NCI-H510A (cell line): ENCODE measurements at regions not wholly inside any gene's neighbourhood (a gene's known extent, or its start where the extent isn't known, plus 50 kb on each side); places are given as distances from the start of the nearest gene placed in this dataset.

Experiments
- DNase-seq: peaks from one replicate; lab custom pipeline; 2025; lab: John Stamatoyannopoulos, UW

- no peak for DNase-seq
Observed at GRCh38 chr4:89363786-89364185, 56.2 kb upstream of the GPRIN3 start.

GRCh38 chr4:89358935-89359638 is 51.5 kb upstream of the GPRIN3 start:
- no peak for DNase-seq

DNA sequence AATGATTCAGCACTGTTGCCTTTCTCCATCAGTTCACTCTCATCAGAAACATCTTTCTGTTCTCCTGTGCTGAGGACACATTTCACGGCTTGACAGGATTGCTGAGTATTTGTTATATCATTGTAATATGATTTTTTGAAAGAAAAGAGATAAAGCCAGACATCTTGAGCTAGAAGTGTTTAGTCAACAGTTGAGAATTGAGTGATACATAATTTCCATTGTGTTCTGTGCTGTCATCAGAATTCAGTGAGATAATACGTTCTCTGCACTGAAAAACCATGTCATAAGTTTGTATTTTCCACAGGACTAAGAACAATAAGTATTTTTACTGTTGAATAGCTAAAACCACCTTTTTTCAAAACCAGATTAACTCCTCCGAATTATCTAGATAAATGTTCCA is 50.2 kb upstream of the GPRIN3 start:
- DNase-seq, result no peak
